AG10803 (cell line): ENCODE measurements at regions not wholly inside any gene's neighbourhood (a gene's known extent, or its start where the extent isn't known, plus 50 kb on each side); places are given as distances from the start of the nearest gene placed in this dataset.

Experiments used
- DNase-seq: peaks from one replicate; pipeline ENCODE4 v3.0.0; 2010; ENCODE audit warnings: low read depth
- H3K4me3 ChIP-seq: 2 replicates; pipeline ENCODE4 v1.5.1; 2011; ENCODE audit warnings: mild to moderate bottlenecking, low read length, control low read depth
- CTCF ChIP-seq: conservative IDR thresholded peaks from 2 replicates; pipeline ENCODE4 v1.5.1; 2011; ENCODE audit warnings: mild to moderate bottlenecking, low read length, control low read depth, inconsistent platforms

- H3K4me3 ChIP-seq: no peak overlapping the region
- no peak for TF ChIP-seq CTCF
- DNase-seq: no peak
Measured at GRCh38 chr6:167526465-167527368, 201.8 kb downstream of the TTLL2 start.

- DNase-seq: no peak
- no peak for TF ChIP-seq CTCF
- H3K4me3 ChIP-seq: no peak overlapping the region
Measured at GRCh38 chr6:167528239-167528638, 203.4 kb downstream of the TTLL2 start.

GRCh38 chr6:167528976-167529375 lies 204.1 kb downstream of the TTLL2 start:
- H3K4me3 ChIP-seq: no peak overlapping the region
- TF ChIP-seq CTCF: no peak
- DNase-seq: no peak

DNA sequence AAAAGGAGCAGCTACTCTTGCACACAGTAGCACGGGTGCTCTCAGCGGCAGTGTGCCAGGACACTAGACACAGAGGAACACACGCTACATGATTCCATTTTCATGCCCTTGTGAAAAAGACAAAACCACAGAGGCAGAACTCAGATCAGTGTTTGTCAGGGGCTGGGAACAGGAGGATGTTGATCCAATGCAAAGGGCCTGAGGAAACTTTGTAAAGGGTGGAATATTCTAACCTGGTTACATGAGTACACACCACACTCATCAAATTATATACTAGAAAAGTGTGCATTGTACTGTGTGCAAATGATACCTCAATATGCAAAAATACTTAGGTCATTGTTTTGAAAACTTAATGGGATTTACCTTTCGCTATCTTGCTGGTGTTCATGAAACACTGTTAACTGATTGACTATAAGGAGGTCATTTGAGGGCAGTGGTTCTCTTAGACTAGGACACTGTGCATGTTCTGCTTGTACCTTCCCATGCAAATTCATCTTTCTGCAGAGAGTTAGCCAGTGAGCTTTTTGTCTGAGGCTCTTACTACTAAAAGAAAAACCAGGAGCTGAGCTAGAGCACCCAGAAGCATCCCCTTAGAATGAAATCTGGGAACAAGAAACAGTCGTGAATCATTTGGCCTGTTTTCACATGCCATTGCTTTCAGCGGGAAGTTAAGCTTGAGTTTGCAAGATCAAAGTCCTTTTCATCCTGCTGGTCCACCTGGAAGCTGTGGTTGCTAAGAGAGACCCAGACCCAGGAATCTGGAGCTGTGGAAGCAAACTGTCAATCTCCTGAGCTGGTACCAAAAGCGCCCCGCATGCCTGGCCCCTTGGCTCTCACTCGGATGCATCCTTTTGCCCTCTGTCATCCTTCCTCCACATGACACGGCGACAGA lies 204.8 kb downstream of the TTLL2 start:
- H3K4me3 ChIP-seq: no peak overlapping the region
- no peak for TF ChIP-seq CTCF
- no peak for DNase-seq

DNA sequence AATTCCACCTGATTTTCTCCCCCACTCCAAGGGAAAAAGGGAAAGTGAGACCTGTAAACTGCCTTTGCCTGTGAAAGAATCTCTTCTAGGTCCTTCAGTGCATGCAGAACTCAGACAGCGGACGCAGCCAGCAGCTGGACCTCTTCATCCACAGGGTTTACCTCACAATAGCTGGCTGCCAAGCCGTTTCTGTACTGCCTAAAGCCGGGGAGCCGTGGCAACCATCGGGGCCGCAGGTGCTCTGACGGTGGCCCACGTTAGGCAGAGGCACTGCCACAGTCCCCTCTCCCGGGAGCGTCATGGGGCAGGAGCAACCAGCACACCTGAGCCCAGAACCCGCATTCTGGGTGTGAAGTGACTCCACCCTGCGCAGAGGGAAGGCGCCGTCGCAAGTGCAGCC lies 206.1 kb downstream of the TTLL2 start:
- no peak for TF ChIP-seq CTCF
- DNase-seq: no peak
- no peak overlapping the region for H3K4me3 ChIP-seq

DNA sequence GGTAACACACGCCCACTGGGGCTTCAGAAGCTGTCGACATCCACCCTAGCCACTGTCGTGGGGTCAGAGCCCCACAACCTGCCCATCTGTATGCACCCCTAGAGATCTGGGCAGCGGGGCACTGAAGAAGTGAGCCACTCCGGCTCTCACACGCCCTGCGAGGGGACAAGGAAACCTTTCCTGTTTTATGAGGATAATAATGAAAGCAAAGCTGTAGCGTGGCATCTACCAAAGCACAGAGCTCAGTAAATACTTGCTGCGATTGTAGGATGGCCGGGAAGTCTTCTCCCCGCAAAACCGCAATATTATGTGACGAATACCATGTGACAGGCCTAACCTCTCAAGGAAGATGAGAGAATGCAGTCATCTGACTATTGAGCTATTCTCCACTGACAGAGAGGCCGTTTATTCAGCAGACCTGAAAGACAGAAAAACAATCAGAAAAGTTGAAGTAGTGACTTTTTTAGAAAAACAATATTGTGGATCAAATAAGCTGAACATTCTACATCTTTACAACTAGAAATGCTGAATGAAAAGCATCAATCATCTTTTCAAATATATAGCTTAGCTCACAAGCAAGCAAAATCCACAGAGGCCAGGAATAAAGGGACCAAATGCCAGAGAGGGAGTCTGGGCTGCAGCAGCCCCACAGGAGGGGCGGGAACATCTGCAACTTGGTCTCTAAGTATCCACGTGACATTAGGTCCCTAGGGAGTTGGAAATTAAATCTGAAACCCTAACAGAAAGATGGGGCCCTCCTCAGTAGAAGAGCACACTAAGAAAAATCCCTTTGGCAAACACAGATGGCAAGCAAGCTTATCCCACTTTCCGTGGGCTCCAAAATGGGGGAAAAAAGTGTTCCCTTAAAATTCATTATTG lies 207.8 kb downstream of the TTLL2 start:
- no peak for DNase-seq
- no peak overlapping the region for H3K4me3 ChIP-seq
- TF ChIP-seq CTCF: no peak
